ENCODE measurements at regions not wholly inside any gene's neighbourhood (a gene's known extent, or its start where the extent isn't known, plus 50 kb on each side); places are given as distances from the start of the nearest gene placed in this dataset.

DNA sequence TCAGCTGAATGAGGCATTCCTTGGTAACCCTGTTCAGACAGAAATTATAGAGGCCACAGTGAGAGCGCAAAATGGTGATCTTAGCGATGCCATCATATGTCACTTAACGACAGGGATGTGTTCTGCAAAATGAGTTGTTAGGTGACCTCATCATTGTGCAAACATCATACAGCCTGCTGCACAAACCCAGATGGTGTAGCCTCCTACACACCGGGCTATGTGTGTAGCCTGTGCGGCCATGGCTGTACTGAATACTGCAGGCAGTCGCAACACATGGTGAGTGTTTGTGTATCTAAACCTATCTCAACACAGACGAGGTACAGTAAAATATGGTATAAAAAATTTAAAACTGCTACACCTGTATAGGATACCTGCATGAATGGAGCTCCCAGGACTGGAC is 234.1 kb upstream of the PMEPA1 start (continued):
- no peak for TF ChIP-seq EP300 (IDR thresholded peaks at IDR 0.05; ENCODE audit: borderline replicate concordance in 1 of 2, low read depth in 2 of 2, low read length in 2 of 2)
- TF ChIP-seq SRF (IDR thresholded peaks at IDR 0.05; ENCODE audit: low read depth, low read length) = no peak
- TF ChIP-seq SIX5 (IDR thresholded peaks at IDR 0.05; ENCODE audit: low read depth, low read length) = no peak
- TF ChIP-seq PHF8 (conservative IDR thresholded peaks at IDR 0.05; ENCODE audit: low read depth, low read length) = no peak
- TF ChIP-seq JUND (IDR thresholded peaks at IDR 0.05; ENCODE audit: low read length) = no peak
- TF ChIP-seq TAF7 (optimal IDR thresholded peaks at IDR 0.05; ENCODE audit: borderline replicate concordance, low read depth, low read length) = no peak
- no peak for TF ChIP-seq EZH2 (IDR thresholded peaks at IDR 0.05; ENCODE audit: low read depth, low read length, severe bottlenecking)

Measured in H1 (cell line).